ENCODE measurements at regions not wholly inside any gene's neighbourhood (a gene's known extent, or its start where the extent isn't known, plus 50 kb on each side); places are given as distances from the start of the nearest gene placed in this dataset.
"Not testable (repeated sequence)": the region's sequence is repeated elsewhere in the genome, so short reads cannot be mapped to it uniquely, and the experiment has no call there.

DNA sequence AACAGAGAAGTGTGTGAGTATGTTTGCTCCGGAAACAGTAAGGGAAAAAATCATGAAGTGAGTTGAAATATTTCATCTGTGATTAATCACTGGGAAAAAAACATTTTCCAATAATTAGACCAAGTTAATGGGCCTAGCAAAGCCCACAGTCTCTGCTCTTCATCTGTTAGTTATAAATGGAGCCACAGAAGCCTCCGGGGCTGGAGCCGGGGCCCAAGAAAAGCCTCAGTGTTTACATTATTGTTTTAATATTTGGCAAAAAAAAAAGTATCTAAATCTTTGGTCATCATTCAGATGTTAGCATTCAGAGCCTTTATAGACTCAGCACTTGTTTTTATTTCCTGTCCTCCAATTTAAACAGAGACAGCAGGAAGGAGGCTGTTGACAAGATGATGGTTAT lies 115.0 kb downstream of the UBE2U start:
- DNase-seq: no peak

DNA sequence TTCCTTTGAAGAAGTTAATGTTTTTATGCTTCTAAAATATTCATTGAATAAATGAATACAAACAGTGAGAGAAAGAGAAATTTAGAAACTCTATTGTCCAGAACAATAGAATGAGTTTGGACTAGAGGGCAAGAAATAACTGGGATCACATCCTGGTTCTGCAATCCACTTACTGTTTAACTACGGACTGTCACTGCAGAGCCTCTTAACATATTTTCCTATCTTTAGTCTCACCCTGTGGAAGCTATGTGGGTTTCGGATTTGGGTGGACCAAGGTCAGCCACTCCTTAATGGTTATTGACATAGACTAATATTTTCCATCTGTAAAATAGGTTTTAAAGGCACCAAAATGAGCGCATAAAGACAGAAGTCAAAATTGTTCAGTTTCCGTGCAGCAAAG lies 116.6 kb downstream of the UBE2U start:
- intact Hi-C loops (cut with DNase I): no loop called here
- no peak for DNase-seq

More for the DNA sequence above, 115.0 kb downstream of the UBE2U start:
- intact Hi-C loops (cut with DNase I): no loop called here

DNA sequence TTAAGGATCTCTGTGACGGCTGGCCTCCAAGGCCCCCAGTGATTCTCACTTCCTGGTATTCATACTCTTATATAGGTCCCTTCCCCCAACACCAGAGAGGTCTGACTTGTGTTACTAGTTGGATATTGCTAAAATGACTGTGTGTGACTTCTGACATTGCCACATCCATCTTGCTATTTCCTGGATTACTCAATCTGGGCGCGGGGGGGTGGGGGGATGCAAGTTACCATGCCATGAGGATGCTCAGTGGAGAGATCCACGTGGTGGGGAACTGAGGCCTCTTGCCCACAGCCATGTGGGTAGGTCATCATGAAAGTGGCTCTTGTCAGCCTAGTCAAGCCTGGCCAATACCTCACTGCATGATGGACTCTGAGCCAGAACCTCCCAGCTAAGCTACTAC lies 117.0 kb downstream of the UBE2U start:
- intact Hi-C loops (cut with DNase I): no loop called here
- no peak for DNase-seq

DNA sequence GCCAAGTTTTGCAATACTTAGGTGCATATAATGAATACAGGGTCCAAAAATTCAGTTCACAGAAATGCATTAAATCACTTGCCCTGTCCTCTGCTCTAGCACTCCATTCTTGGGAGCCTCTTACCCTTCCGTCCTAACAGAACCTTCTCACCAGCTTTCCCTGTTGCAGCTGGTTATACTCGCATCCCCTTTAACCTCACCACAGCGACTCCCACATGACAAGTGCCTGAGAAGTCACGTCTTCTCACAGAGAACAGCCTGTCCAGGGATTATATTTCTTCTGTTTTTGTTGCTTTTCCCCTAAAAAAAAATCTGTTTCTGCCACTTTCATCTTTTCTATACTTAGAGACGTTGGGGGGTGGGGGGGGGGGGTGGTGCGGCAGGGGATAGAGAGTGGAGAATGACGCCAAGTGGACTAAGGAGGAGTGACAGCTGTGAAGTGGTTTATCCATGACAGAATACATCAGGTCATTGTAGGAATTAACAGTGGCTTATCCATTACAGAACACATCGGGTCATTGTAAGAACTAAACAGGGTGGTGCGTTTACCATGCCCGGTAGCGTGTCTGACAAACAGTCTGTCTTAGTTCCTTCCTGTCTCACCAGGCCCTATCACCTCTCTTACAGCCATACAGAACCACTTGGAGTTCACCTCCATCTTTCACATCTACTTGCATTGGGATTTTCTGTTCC lies 117.6 kb downstream of the UBE2U start:
- intact Hi-C loops (cut with DNase I): no loop called here
- DNase-seq: no peak

DNA sequence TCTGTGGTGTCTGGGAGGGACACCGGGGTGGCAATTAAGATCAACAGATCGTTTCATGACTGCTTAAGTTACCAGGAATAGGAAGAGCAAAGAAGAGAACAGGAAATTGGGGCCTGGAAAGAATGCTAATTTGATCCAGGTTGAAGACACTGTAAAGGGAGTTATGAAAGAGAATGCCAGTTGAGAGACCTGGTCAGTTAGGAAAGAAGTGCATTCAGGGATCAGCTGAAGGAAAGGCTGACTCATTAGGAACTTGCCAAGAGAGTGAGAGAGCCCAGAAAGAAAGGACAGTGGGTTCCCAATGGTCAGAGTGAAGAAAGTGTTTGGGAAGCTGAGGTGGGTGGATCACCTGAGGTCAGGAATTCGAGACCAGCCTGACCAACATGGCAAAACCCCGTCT lies 119.6 kb downstream of the UBE2U start:
- intact Hi-C loops (cut with DNase I): no loop called here
- DNase-seq: no peak

DNA sequence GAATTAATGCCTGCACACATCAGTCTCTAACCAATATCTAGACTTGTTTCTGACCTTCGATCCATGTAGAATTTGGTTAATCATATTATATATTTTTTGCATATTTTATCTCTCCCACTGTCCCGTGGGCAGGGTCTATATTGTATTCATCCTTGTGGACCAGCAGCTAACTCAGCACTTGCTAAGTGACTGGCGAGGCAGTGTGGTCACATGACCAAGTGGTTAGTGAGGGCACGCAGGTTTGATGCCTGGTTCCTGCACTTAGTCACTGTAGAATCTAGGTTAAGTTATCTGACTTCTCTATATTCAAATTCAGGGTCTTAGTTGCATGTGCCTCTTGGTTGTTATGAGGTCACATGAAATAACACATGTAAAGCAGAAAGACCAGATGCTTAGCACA lies 120.5 kb downstream of the UBE2U start:
- intact Hi-C loops (cut with DNase I): no loop called here

DNA sequence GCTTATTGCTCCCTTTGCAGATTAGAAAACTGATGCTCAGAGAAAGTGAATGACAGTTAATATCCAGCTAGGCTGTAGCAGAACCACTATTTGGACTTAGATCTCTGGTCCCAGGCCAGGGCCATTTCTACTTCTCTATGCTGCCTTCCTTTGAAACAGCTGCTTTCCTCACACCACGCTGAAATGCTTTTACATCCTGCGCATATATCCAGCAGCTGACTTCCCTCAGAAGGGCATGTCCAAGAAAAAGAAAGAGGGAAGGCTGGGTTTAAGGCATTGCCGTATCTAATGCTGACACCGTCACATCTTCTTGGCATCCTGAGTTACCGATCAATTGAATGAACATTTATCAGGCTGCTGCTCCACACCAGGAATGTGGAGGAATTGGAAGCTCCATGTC lies 122.4 kb downstream of the UBE2U start:
- DNase-seq: no peak
- intact Hi-C loops (cut with DNase I): no loop called here

More for the DNA sequence above, 120.5 kb downstream of the UBE2U start:
- DNase-seq: no peak

DNA sequence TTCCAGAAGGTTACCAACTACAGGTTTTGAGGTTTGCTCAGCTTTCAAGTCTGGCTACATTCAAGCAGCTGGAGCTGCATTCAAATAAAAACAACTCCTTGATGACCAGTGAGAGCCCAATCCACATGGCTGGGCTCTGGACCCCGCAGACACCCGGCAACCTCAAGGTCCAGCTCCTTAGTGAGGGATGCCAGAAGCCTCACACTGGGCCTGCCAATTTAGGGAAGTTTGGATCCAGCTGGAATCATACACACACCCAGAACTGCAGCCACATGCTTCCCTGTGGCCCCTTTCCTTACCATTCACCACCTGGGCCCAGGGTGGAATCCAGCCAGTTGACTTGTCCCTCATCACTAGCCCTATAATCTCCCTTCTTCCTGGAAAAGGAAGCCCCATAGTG lies 123.7 kb downstream of the UBE2U start:
- intact Hi-C loops (cut with DNase I): no loop called here

DNA sequence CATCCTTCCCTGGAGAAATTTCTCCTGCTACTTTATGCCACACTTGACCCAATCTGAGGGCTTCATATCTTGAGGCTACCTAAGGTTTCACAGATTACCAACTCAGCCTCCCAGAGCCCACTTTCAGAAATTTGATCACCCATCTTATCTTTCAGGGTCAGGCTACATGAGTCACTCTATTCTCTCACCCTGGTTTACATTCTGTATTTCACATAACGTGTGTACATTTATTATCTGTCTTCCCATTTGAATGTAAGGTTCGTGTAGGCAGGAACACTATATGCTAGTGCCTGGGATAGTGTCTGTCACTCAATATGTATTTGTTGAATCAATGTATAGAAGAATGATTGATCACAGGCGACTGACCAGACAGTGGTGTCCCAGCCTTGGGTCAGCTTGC lies 124.8 kb downstream of the UBE2U start:
- no peak for DNase-seq

More for the DNA sequence above, 123.7 kb downstream of the UBE2U start:
- DNase-seq: no peak

DNA sequence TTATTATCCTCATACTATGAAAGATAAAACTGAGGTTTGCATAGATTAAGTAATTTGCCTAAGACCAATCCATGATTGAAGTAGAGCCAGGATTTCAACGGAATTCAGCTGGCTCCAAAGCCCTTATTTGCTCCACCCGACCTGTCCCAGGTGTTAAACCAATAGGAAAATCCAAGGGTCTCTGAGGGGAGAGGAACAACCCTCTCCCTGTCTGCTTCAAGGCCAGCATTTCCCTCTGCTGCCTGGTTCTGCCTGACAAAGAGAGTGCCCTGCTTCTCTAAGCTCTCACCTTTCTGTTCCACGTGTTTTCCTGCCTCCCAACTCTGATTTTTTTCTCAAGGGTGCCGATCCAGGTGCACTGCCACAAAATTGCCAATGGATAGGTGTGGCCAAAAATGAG lies 127.4 kb downstream of the UBE2U start:
- DNase-seq: no peak
- intact Hi-C loops (cut with DNase I): no loop called here

More for the DNA sequence above, 124.8 kb downstream of the UBE2U start:
- intact Hi-C loops (cut with DNase I): no loop called here

DNA sequence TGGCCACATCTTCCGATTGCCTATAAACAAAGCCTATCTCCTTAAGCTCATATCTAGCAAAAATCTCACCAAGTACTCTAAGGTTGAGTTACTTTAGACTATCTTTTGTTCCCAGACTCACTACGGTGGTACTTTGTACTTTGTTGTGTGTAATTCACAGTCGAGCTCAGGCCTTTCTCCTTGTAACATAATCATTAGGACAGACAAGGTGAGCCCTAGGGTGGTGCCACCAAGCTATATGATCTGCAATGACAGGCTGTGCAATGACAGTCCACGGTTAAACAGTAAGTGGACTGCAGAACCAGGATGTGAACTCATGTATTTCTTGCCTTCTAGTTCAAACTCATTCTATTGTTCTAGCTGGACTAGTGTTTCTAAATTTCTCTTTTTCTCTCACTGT lies 132.2 kb downstream of the UBE2U start:
- no peak for DNase-seq
- intact Hi-C loops (cut with DNase I): no loop called here

DNA sequence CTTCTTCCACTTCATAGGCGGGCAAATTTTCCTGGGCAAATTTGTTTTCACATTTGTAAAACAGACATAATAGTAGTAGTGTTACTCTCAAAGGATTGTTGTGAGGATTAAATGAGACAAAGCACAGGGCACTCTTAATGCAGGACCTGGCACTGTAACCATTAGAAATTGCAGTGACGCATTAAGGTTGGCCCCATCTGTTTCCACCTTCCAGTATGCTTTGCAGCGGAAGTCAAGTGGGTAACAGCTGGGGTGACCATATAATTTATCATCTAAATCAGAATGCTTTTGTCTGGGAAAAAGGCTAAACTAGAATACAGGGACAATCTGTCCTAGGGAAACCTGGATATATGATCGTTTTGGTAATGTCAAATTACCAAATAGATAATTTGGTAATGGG lies 132.5 kb upstream of the CACHD1 start:
- intact Hi-C loops (cut with DNase I): no loop called here
- no peak for DNase-seq

DNA sequence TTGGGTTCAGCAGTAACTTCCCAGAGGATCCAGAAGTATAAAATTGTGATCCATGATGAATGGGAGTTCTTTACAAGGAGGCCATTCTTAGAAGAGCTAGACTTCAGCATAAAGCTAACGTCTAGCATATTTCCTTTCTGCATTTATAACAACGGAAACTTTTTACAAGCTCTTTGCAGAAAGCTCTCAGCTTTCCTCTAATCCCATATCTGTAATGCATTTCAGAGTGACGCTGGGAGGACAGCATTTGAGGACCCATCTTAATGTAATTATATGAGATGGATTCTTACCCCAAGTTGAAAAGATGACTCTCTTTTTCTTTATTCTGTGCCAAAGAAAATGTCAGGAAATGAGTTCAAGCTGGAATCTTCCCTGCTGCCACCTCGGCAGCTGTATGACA lies 132.0 kb upstream of the CACHD1 start:
- intact Hi-C loops (cut with DNase I): no loop called here
- no peak for DNase-seq

DNA sequence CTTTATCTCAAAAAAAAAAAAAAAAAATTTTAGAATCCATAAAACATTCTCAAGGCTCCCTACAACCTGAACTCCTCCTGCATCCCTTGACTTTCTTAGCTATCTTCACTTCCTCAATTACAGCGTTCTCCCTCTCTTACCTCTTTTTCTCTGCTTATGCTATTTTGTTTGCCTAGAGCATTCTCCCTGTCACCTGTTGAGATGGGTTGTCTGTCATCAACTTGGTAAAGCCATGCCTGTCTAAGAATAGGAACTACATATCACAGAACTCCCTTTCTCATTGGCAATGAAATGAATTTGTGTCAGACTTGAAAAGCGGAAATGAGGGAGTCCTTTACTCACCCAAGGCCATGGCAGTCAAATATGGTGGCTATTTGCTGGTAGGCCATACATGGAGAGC lies 129.6 kb upstream of the CACHD1 start:
- no peak for DNase-seq
- intact Hi-C loops (cut with DNase I): no loop called here

DNA sequence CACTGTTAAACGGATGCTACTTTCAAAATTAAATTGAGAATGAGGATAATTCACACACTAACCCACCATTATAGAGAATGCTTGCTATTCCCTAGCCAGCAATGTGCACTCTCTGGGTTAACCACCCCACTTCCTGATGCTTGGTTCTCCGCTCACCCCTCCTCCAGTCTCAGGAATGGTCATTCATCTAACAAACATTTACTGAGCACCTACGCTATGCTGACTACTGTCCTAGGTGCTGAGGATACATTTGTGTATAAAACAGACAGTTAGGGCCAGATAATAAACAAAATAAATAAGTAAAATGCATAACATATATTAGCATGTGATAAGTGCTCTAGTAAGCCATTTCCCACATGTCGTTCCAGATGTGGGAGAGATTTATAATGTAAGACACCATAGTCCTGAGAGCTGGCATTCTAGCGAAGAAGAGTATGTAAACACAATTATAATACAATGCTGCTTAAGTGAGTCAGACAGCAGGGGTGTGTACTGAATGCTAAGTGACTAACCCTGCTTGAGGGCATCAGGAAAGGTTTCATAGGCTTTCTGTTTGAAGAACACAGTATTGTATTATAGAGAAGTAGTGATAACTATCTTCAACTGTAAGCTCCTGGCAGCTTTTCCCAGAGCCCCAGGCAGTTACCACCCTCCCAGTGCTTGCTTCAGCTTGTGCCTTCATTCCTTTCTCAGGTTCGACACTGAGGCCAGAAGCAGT lies 126.7 kb upstream of the CACHD1 start:
- no peak for DNase-seq
- intact Hi-C loops (cut with DNase I): no loop called here

DNA sequence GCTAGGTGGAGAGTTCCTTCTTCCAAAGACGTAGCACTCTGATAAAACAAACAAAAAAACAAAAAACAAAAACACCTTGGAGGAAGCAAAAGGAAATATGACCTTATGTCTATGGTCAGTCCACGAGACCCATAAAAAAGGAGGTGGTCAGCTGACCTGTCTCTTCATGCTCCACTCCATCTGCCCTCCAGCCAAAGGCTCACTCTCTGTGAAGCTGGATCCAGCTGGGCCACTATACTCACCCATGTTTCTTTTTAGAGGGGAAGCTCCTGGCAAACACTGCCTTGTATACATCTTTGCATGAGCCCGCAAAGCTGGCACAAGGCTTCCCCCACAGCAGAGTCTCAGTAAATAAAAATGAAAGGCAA lies 126.1 kb upstream of the CACHD1 start:
- intact Hi-C loops (cut with DNase I): no loop called here
- no peak for DNase-seq

DNA sequence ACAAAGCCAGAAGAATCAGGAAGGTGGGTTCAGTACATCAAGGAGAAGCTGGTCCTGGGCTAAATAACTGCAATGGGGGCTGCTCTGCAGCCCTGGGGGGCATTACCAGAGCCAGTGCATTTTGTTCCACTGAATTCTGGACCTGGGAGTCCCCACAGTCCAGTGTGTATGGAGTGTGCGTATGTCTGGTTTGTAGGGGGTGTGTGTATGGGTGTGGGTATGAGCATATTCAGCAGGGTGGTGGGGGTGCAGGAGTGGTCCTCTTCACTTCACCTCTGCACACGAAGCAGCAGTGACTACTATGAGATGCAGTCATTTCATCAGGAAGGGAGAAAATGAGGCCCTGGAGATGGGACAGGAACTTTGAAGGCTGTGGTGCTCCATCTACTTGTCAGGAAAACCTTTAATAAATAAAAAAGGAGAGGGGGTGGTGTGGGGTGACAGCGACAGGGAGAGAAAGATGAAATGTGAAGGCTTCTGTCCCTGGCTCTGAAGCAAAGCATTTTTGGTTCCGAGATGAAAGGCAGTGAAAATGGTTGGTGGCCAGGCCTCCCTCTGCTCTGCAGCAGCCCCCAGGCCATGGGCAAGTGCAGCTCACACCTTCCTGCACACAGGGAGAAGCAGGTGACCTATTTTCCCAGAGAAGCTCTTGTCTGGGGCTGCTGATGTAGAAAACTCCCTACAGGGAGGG lies 121.5 kb upstream of the CACHD1 start:
- peak in 6 of 42 donors; percentile 10 to 44 (median 24) for DNase-seq
- intact Hi-C loops (cut with DNase I): no loop called here

DNA sequence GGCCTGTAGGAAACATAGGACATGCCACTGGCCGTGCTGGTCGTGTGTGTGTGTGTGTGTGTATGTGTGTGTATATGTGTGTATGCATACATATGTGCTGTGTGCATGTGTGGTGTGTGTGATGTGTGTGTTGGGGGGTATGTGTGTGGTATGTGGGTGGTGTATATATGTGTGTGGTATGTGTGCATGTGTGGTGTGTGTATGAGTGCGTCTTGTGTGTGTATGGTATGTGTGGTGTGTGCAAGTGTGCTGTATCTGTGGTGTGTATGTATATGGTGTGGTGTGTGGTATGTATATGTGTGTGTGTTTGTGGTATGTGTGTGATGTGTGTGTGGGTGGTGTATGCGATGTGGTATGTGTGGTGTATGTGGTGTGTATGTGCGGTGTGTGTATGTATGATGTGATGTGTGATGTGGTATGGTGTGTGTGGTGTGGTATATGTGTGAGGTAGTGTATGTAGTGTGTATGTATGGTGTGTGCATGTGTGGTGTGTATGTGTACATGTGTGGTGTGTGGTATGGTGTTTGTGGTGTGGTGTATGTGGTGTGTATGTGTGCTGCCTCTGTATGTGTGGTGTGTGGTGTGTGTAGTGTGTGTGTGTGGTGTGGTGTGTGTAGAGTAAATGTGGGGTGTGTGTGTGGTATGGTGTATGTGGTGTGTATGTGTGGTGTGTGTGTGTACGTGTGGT lies 120.8 kb upstream of the CACHD1 start:
- intact Hi-C loops (cut with DNase I): no loop called here
- DNase-seq: no peak

DNA sequence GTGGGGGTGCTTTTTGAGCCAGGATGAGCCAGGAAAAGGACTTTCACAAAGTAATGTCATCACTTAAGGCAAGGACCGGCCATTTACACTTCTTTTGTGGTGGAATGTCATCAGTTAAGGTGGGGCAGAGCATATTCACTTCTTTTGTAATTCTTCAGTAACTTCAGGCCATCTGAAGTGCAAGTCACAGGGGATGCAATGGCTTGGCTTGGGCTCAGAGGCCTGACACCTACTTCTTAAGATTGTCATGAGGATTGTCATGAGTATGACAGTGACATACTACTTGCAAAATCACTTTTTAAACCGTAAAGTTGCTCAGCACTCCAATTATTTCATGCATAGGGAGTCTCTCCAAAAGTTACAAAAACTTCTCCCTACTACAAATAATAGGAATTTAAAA lies 114.4 kb upstream of the CACHD1 start:
- DNase-seq; intact Hi-C loops (cut with DNase I): not testable (repeated sequence)
